Stimulated activated CD8-positive, alpha-beta memory T cell treated with anti-CD3 and anti-CD28 coated beads, Interleukin-7, amount 100 ng/mL, for 48 hours (primary cell): ENCODE measurements at regions not wholly inside any gene's neighbourhood (a gene's known extent, or its start where the extent isn't known, plus 50 kb on each side); places are given as distances from the start of the nearest gene placed in this dataset.

Source experiments
- DNase-seq, 2 donors: peaks; one replicate each; pipeline ENCODE4 v3.0.0-alpha.2; 2020; ENCODE audit warnings: low read depth in 1 of 2; ENCODE audit errors: extremely low read depth in 1 of 2

- no peak for DNase-seq
Measured at GRCh38 chr1:201589186-201589585, 50.3 kb downstream of the NAV1 start.

GRCh38 chr1:201590474-201590873 lies 51.5 kb downstream of the NAV1 start:
- DNase-seq, result no peak

- DNase-seq, result no peak
Measured at GRCh38 chr1:201591348-201591747, 52.4 kb downstream of the NAV1 start.

GRCh38 chr1:201591981-201592380 lies 53.1 kb downstream of the NAV1 start:
- DNase-seq, result no peak

DNA sequence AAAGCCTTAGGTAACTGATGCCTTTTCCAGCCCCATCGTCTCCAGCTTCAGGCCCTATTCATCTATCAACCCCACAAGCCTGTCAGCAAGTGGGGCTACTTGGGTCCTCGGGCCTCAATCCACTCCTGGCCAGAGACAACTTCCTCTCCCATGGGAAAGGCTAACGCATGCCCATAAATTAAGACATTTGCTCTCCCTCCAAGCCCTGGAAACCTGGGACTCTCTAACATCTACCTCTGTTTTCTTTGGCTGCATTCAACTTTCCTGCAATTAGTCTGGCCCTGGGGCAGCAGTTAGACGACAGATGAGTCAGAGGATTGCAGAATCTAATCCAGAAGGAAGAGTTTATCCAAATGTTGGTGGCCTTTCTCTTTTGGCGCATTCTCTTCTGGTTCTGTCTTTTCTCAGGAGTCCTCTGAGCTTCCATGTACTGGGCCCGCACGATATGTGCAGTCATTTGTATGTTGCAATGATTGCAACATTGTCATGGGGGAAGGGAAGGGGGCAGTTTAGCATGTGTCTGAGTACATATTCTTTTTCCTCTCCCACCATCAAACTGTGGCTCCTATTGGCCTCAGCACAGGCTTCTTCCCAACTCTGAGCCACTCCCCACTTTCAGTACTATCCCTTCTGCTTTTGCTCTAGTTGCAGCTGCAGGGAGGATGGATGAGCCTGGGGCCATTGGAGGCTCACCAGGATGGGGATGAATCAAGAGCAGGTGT lies 54.4 kb downstream of the NAV1 start:
- DNase-seq, result no peak

DNA sequence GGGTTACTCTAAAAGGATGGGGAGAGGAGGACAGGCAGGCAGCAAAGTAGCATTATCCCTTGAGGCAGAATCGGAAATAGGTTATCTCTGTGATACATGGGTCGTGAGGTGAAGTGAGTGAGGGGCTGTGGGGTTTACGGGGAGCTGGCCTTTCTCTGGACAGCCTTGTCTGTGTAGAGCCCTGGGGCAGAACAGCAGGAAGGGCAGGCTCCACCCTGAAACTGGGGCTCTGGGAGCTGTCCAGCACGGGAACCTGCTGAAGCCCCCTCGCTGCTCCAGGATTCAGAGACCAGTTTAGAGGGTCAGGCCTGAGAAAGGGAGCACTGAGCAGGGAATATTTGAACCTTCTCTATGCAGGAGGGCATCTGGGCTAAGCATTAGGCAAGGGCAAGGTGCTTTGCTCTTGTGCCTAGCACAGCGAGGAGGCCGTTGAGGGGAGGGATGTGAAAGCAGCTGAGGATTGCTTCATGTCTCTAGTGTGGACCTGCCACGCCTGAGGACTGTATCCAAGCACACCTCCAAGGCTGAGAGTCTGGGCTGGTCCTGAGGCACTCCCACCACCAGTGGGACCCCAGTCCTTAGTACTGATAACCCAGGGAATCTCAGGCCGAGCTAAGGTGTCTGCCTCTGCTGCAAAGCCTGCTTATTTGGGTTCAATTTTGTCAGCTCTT lies 55.8 kb downstream of the NAV1 start:
- no peak for DNase-seq

GRCh38 chr1:201595381-201595780 lies 56.5 kb downstream of the NAV1 start:
- no peak for DNase-seq

- DNase-seq, result no peak
Measured at GRCh38 chr1:201596101-201596868, 57.4 kb downstream of the NAV1 start.

DNA sequence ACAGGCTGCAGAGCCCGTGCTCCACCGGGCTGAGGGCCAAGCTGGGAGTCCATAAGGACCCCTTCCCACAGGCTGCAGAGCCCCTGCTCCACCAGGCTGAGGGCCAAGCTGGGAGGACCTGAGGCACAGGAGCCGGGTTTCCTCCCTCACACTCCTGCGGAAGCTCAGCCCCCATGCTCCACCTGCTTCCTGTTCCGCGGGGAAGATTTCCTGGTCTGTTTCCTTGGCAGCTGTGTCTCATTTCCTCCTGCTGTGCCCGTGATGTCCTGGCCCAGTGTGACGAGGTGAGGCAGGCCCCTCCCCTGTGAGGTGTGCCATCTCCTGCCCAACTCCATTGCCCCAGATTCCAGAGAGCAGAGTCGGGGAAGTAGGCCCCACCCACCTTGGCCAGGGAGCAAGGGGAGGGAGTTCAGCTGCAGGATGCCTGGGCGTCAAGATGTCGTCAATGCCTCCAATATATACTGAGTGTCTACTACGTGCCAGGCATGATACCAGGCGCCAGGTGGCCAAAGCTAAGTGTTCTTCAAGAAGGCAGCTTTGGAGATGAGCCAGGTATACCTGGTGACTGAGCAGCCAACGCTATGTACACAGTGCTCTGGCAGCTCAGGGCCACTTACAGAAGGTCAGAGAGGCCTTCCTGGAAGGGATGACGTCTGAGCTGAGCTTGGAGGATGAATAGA lies 58.8 kb downstream of the NAV1 start:
- no peak for DNase-seq

DNA sequence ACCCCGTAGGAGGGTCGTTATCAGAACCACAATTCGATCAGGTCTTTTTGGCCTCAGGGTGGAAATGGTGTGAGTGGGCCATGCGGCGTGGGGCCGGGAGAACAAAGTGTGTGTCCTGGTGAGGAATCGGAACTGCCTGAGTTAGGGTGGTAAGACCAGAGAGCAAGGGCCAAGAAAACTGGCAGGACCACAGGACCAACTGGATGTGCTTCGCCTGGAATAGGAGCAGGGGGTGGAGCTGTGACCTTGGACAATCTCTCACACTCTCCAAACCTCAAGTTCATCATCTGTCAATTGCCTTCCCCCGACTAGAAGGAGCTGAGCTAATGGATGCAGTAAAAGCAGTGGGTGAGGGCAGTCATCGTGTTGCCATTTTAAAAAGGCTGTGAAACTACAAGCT lies 59.5 kb downstream of the NAV1 start:
- DNase-seq, result no peak

DNA sequence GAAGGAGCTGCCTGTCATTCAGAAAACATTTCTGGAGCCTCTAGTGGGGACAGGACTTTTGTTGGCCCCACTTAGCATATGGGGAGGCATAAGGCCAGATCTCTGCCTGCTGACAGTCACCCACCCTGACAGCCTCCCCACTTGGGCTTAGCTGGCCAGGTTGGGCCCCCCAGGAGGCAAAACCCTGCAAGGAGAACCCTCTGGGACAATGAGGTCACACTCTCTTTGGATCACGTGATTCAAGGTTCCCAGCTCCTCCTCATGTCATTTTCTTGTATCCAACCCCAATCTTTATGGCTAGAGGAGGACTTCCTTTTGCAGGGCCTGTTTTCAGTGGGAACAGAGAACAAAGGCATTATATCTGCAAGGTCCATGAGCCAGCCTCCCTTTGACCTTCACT lies 60.0 kb downstream of the NAV1 start:
- DNase-seq, result no peak

- no peak for DNase-seq
Measured at GRCh38 chr1:201599548-201599947, 60.6 kb downstream of the NAV1 start.

DNA sequence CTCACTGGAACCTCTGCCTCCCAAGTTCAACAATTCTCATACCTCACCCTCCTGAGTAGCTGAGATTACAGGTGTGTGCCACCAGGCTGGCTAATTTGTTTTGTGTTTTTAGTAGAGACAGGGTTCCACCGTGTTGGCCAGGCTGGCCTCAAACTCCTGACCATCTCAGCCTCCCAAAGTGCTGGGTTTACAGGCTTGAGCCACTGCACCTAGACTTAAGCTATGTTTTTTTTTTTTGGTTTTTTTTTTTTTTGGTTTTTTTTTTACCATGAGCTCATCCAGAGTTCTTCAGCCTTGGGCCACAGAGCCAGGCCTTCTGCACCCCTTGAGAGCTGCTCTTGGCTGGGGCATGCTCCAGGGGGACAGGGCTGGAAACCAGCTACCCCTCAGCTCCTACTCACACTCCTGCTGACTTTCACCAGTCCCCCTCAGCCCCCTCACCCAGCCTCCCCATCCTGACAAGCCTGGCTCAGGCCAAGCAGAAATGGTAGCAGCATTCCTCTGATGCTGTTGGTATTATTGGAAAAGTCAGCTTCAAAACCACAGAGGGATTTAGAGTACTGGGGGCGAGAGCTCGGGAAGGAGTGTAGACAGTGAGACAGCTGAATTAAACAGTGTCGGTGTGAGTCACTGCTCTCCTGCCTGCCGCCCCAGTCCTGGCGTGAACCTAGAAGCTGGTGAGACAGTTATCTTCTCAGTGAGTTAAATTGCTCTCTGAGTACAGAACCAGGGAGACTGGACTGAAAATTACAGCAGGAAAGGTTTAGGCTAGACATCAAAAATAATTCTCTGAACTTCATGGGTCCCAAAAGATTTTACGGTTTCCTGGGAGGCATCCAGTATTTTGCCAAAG lies 63.7 kb downstream of the NAV1 start:
- DNase-seq, result no peak

GRCh38 chr1:201603613-201604232 lies 64.8 kb downstream of the NAV1 start:
- DNase-seq, result no peak

- DNase-seq, result no peak
Measured at GRCh38 chr1:201605385-201606010, 66.6 kb downstream of the NAV1 start.

DNA sequence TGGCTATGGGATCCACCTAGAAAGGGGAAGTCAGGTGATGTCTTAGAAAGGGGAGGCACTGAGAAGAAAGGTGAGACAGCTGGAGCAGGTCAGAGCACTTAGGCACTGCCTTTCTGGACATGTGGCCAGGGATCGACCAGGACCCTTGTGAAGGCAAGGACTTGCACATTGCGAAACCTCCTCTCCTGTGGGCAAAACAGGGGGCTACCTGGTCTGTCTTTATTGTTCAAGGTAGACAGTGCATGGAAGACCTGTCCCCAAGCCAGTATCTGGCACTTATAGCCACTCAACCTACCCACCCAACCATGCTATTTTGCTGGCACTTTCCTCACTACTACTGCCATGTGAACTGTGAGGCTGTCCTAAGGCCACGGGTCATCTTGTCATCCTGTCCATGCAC lies 67.2 kb downstream of the NAV1 start:
- DNase-seq, result no peak

DNA sequence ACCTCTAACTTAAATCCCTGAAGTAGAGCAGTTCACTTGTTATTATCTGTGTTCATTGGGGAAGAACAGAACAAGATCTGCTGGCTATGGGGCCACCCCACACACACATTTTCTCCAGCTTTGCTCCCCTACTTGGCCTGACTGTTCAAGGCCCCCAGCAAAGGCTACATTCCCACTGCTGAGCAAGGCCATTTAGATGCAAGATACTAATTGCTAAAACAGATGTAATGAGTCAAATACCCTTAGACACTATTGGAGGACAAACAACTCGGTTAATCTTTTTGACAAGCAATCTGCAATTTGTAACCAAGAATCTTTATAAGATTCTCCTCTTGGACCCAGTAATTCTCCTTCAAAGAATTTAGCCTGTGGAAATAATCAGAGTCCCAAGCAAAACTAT lies 67.7 kb downstream of the NAV1 start:
- DNase-seq, result no peak

DNA sequence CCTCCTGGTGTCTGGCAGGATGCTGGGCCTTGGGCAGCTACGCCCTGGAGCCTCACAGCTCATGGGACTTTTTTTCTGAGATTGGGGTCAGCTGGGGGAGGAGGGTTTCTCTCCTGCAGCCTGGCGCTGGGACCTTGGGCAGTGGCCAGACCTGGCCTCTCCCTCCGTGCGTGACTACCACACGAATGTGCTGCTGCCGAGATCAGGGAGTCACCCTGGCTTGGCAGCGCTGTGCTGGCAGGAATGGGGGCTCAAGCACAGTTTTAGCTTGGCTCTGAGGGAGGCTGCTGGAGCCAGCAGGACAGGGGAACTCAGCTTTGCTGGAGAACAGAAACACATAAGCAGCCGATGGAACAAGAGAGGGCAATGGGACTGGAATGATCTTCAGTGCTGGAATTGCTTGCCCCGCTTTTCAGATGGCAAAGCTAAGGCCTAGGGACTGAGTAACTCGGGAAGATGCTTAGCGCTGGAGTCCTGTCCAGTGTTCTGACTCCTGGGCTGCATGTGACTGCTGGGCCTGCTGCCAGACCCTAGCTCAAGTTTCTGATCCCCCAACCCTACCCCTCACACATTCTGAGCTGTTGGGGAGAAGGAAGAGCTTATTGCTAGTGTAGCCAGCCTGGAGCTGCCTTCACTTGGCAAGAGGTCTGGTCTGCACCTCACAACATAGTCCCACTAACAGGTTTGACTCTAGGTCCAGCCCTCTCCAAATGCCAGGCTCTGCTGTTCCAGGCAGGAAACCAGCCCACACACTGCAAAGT lies 69.9 kb downstream of the NAV1 start:
- DNase-seq, result no peak
